ENCODE measurements at regions not wholly inside any gene's neighbourhood (a gene's known extent, or its start where the extent isn't known, plus 50 kb on each side); places are given as distances from the start of the nearest gene placed in this dataset.

DNA sequence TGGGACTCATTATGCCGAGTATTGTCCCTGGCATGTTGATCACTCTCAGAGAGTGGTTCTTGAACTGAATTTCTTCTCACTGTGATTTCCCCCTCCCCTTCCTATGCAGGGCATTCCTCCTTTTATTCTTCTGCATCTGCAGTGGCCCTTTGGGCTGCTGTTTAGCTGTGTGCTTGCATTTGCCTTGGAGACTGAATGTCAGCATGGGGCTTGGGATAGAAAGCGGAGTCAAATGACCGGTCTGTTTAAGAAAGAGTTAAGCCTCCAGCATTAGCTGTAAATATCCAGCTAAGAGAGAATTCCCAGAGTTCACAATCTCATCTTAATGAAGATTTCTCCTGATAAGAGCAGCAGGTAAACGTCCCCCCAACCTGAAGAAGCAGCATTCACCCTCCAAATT, 65.6 kb upstream of the RMST start:
- no peak for TF ChIP-seq CTCF (conservative IDR thresholded peaks at IDR 0.05)
- no peak for TF ChIP-seq EZH2 (IDR thresholded peaks at IDR 0.05; ENCODE audit: low read depth)
